DOHH2 (cell line): ENCODE measurements at regions not wholly inside any gene's neighbourhood (a gene's known extent, or its start where the extent isn't known, plus 50 kb on each side); places are given as distances from the start of the nearest gene placed in this dataset.
A peak's percentile ranks its signal among the peaks of the same experiment; 100 is the strongest.

ENCODE experiments used
- H3F3A ChIP-seq: fragments of 200-600 bp; sonication (generic), shearing (Covaris generic); 2 replicates; pipeline ENCODE4 v1.6.0; 2016; ENCODE audit warnings: antibody characterized with exemption, mild to moderate bottlenecking; ENCODE audit not compliant: control insufficient read depth, insufficient read depth
- H3K27ac ChIP-seq: fragments of 200-600 bp; sonication (generic); 2 replicates; pipeline ENCODE4 v1.5.1; 2014; ENCODE audit warnings: low read depth, mild to moderate bottlenecking, low read length, moderate library complexity
- H3K27me3 ChIP-seq: fragments of 200-600 bp; sonication (generic); 2 replicates; pipeline ENCODE4 v1.6.1; 2014; ENCODE audit warnings: mild to moderate bottlenecking, low read length, mixed read lengths; ENCODE audit not compliant: control insufficient read depth
- H3K36me3 ChIP-seq: fragments of 200-600 bp; sonication (generic); 2 replicates; pipeline ENCODE4 v1.6.1; 2014; ENCODE audit warnings: mild to moderate bottlenecking, low read length, moderate library complexity, mixed read lengths; ENCODE audit not compliant: control insufficient read depth
- H3K4me1 ChIP-seq: fragments of 200-600 bp; sonication (generic); 2 replicates; pipeline ENCODE4 v1.6.1; 2014; ENCODE audit warnings: mild to moderate bottlenecking, low read length, mixed read lengths; ENCODE audit not compliant: control insufficient read depth
- H3K4me2 ChIP-seq: fragments of 200-600 bp; sonication (generic); 2 replicates; pipeline ENCODE4 v1.6.0; 2014; ENCODE audit warnings: mild to moderate bottlenecking, low read length, moderate library complexity
- H3K4me3 ChIP-seq: fragments of 200-600 bp; sonication (generic); 2 replicates; pipeline ENCODE4 v1.5.1; 2014; ENCODE audit warnings: mild to moderate bottlenecking, low read length, mixed read lengths
- H3K79me2 ChIP-seq: fragments of 200-600 bp; sonication (generic); 2 replicates; pipeline ENCODE4 v1.6.1; 2014; ENCODE audit warnings: mild to moderate bottlenecking, low read length, mixed read lengths; ENCODE audit not compliant: control insufficient read depth
- H3K9me2 ChIP-seq: fragments of 200-600 bp; sonication (generic); replicated peaks from 2 replicates; pipeline ENCODE4 v1.6.1; 2014; ENCODE audit warnings: mild to moderate bottlenecking, low read length, mixed read lengths; ENCODE audit not compliant: control insufficient read depth
- H3K9me3 ChIP-seq: fragments of 200-600 bp; sonication (generic); 2 replicates; pipeline ENCODE4 v1.6.1; 2014; ENCODE audit warnings: antibody characterized with exemption, low read length, mixed read lengths; ENCODE audit not compliant: control insufficient read depth, insufficient read depth
- H4K20me1 ChIP-seq: fragments of 200-600 bp; sonication (generic); 2 replicates; pipeline ENCODE4 v1.6.0; 2014; ENCODE audit warnings: low read depth, mild to moderate bottlenecking, antibody characterized with exemption, low read length, moderate library complexity; ENCODE audit not compliant: control insufficient read depth, insufficient read depth
- EZH2phosphoT487 ChIP-seq: fragments of 200-600 bp; sonication (generic); IDR thresholded peaks from 2 replicates; pipeline ENCODE4 v1.6.1; 2017; ENCODE audit warnings: borderline replicate concordance, mild to moderate bottlenecking, antibody characterized with exemption, low read length, moderate library complexity, mixed read lengths
- TF ChIP-seq, protein P1 (sequence below): fragments of 200-600 bp; sonication (generic); IDR thresholded peaks from one replicate; pipeline ENCODE4 v1.5.1; 2014; ENCODE audit warnings: antibody characterized with exemption, mild to moderate bottlenecking, low read depth, low read length; ENCODE audit not compliant: poor library complexity, severe bottlenecking

DNA sequence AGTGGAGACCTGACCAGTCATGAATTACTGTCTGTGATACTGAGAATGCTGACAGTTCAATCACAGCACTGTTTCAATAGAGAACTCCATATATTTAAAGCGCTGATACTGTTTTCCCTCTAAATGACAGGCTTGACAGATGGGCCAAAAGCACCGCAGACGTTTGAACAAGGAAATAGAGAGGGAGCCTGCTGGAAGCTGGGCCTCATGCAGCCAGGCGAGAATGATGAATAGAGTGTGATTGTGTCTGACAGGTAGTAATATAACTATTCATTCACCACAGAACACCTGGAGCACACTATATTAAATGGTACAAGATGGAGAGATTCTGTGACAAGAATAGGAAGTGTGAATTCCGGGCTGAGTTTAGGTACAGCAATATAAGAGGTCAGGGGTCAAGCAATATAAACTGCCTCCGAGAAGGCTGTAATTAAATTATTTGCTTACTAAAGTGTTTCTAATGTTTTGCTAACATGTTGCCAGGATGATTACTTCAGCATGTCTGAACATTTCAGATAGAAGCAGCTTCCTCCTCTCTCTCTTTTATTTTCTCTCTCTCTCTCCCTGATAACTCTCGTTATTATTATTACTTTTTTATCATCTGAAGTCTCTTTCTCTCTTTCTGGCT is 297.7 kb downstream of the CSNK1G3 start:
- Histone ChIP-seq H3K4me3 (peak overlapping the region; percentile 46), H3F3A (peaks cover 28% of the 10 kb centered on the region), H3K4me2 (peak overlapping the region; percentile 77), H3K27ac (peak overlapping the region; percentile 90), H3K79me2 (no peaks in the 10 kb centered on the region), H3K36me3 (0 out of 2 replicates have a peak, but pooled peaks cover 2% of the 10 kb centered on the region), H3K4me1 (peaks cover 85% of the 10 kb centered on the region), H3K9me2 (no peaks in the 10 kb centered on the region), H4K20me1 (no peaks in the 10 kb centered on the region), H3K27me3 (no peaks in the 10 kb centered on the region), H3K9me3 (no peaks in the 10 kb centered on the region)
- TF ChIP-seq, protein P1, sequence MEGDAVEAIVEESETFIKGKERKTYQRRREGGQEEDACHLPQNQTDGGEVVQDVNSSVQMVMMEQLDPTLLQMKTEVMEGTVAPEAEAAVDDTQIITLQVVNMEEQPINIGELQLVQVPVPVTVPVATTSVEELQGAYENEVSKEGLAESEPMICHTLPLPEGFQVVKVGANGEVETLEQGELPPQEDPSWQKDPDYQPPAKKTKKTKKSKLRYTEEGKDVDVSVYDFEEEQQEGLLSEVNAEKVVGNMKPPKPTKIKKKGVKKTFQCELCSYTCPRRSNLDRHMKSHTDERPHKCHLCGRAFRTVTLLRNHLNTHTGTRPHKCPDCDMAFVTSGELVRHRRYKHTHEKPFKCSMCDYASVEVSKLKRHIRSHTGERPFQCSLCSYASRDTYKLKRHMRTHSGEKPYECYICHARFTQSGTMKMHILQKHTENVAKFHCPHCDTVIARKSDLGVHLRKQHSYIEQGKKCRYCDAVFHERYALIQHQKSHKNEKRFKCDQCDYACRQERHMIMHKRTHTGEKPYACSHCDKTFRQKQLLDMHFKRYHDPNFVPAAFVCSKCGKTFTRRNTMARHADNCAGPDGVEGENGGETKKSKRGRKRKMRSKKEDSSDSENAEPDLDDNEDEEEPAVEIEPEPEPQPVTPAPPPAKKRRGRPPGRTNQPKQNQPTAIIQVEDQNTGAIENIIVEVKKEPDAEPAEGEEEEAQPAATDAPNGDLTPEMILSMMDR = no peak
- TF ChIP-seq EZH2phosphoT487 = no peak

DNA sequence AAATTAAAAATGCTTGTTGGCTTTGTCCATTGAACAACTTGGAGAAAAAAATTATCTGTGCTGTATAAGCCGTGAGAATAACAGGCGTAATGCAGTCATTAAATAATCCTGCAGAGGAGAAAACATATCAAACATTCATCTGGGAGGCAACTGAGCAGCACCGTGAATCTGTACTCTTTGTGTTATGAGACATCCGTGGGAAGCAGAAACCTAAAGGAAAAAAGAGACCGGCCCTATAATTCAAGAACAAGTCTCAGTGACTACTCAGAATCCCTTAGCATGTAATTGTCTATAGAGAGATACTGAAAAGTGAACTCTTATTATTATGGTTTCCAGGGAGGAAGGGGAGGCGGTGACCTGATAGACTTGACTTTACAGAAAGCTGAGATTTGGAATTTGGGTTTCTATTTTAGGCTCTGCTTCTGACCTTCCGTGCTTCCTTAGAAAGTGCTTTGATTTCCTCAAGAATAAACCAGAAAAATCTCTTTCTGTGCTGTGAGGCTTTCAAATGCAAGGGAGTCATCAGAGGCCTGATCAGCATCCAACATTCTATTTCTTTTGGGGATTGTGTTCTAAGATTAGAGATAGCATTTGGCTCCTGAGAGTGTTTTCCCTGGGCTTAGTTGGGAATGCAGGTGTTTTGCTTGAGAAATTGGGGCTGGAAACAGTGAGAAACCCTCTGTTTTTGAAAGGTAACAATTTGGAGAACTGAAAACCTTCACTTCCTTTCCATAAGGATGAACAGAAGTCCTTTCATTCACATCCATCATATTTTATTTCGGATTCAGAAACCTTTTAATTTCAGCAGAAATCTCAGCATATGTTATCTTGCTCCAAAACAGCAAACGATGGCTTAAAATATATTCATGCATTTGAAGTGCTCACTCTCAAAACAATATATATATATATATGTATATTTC is 296.7 kb downstream of the CSNK1G3 start:
- Histone ChIP-seq H3K27ac (peak overlapping the region; percentile 90), H3K4me1 (peaks cover 77% of the 10 kb centered on the region), H3K4me2 (peak overlapping the region; percentile 77), H3F3A (peaks cover 21% of the 10 kb centered on the region), H4K20me1 (no peaks in the 10 kb centered on the region), H3K27me3 (no peaks in the 10 kb centered on the region), H3K79me2 (no peaks in the 10 kb centered on the region), H3K4me3 (peak overlapping the region; percentile 50), H3K9me3 (no peaks in the 10 kb centered on the region), H3K36me3 (0 out of 2 replicates have a peak, but pooled peaks cover 2% of the 10 kb centered on the region), H3K9me2 (no peaks in the 10 kb centered on the region)
- TF ChIP-seq EZH2phosphoT487 = no peak
- TF ChIP-seq, protein P1 = no peak

DNA sequence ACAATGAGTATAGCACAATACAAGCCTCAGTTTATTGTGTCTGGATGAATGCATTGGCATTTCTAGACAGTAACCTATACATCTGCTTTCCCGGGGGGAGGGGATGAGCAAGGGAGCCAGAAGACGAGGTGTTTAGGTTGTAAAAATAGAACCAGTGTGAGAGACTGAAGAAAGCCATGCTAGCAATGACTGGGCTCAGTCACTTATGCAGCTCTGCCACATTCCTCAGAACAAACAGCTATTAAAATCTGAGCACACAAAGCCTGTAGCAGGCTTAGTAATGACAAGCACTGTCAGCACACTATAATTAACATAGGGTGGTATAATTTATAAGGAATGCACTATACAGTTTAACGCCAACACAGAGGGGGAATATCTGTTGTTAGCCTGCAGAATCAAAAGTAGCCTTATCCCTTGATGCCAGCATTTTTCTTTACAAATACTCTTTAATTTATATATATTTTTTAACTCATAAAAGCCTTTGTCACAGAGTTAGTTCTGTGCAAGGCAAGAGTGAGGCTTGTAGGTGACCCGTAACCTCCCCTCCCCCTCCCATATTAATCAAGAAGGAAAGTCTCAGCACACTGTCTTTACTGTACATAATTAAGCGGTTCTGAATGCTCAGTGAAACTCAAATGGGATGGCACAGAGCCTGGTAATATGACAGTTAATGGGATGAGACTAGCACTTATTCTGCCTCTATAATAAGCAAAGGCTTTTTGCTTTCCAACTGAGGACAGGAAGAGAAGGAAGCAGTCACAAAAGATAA is 295.4 kb downstream of the CSNK1G3 start:
- H3K36me3 ChIP-seq = 0 out of 2 replicates have a peak, but pooled peaks cover 2% of the 10 kb centered on the region
- no peaks in the 10 kb centered on the region for H3K9me3 ChIP-seq
- H3K4me1 ChIP-seq = peaks cover 72% of the 10 kb centered on the region
- H3K4me2 ChIP-seq = peak overlapping the region; percentile 77
- no peaks in the 10 kb centered on the region for H3K79me2 ChIP-seq
- no peaks in the 10 kb centered on the region for H3K27me3 ChIP-seq
- H3F3A ChIP-seq = peaks cover 19% of the 10 kb centered on the region
- TF ChIP-seq, protein P1 = no peak
- TF ChIP-seq EZH2phosphoT487 = no peak
- peak overlapping the region; percentile 90; the same call in 1 of the 2 replicates for H3K27ac ChIP-seq
- H4K20me1 ChIP-seq = no peaks in the 10 kb centered on the region
- H3K4me3 ChIP-seq = no peak overlapping the region; the same call in 1 of the 2 replicates
- H3K9me2 ChIP-seq = no peaks in the 10 kb centered on the region
